OCI-LY1 (cell line): ENCODE measurements at regions not wholly inside any gene's neighbourhood (a gene's known extent, or its start where the extent isn't known, plus 50 kb on each side); places are given as distances from the start of the nearest gene placed in this dataset.

ENCODE experiments used
- EZH2 ChIP-seq: fragments of 200-600 bp; sonication (generic), shearing (Covaris generic); IDR thresholded peaks from 2 replicates; pipeline ENCODE4 v1.8.0; 2017; ENCODE audit warnings: borderline replicate concordance, mixed run types, mild to moderate bottlenecking, antibody characterized with exemption, low read length, moderate library complexity, mixed read lengths
- TF ChIP-seq, protein P1 (sequence below): fragments of 200-600 bp; sonication (generic), shearing (Covaris generic); IDR thresholded peaks from 2 replicates; pipeline ENCODE4 v1.5.1; 2017; ENCODE audit warnings: mild to moderate bottlenecking, antibody characterized with exemption, low read length, moderate library complexity, mixed read lengths

DNA sequence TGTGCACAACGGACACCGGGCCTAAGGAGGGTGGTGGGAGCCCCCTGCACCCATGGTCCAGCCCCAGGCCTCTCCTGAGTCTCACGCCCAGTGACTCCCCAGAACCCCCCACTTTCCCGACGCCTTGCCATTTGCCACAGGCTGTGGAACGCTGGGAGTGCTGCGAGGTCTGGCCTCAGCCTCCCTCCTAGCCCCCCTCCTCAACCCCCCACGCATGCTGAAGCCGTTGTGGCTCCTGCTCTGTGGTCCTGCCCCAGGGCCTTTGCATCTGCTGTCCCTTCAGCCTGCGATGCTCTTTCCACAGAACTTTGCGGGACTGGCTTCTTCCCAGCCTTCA, 226.0 kb upstream of the GSE1 start:
- TF ChIP-seq, protein P1, sequence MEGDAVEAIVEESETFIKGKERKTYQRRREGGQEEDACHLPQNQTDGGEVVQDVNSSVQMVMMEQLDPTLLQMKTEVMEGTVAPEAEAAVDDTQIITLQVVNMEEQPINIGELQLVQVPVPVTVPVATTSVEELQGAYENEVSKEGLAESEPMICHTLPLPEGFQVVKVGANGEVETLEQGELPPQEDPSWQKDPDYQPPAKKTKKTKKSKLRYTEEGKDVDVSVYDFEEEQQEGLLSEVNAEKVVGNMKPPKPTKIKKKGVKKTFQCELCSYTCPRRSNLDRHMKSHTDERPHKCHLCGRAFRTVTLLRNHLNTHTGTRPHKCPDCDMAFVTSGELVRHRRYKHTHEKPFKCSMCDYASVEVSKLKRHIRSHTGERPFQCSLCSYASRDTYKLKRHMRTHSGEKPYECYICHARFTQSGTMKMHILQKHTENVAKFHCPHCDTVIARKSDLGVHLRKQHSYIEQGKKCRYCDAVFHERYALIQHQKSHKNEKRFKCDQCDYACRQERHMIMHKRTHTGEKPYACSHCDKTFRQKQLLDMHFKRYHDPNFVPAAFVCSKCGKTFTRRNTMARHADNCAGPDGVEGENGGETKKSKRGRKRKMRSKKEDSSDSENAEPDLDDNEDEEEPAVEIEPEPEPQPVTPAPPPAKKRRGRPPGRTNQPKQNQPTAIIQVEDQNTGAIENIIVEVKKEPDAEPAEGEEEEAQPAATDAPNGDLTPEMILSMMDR: no peak
- no peak for TF ChIP-seq EZH2
